ENCODE measurements at regions not wholly inside any gene's neighbourhood (a gene's known extent, or its start where the extent isn't known, plus 50 kb on each side); places are given as distances from the start of the nearest gene placed in this dataset.

DNA sequence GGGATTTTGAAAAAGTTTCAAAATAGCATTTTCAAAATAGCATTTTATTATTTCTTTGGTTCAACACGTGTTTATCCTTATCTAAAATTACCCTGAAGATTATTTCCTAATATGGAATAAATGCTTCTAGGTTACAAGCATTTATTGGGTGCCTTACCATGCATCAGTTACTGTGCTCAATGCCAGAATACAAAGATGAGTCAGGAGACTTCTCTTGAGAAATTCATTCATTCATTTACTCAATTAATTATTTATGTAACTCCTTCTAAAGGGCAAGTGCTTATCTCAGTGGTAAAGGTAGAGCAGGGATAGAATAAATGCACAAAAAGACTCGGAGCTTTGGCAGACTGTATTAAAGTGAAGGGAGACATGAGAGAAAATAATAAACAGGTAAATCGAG, 150.1 kb upstream of the PDE7B start:
- TF ChIP-seq, protein P1, sequence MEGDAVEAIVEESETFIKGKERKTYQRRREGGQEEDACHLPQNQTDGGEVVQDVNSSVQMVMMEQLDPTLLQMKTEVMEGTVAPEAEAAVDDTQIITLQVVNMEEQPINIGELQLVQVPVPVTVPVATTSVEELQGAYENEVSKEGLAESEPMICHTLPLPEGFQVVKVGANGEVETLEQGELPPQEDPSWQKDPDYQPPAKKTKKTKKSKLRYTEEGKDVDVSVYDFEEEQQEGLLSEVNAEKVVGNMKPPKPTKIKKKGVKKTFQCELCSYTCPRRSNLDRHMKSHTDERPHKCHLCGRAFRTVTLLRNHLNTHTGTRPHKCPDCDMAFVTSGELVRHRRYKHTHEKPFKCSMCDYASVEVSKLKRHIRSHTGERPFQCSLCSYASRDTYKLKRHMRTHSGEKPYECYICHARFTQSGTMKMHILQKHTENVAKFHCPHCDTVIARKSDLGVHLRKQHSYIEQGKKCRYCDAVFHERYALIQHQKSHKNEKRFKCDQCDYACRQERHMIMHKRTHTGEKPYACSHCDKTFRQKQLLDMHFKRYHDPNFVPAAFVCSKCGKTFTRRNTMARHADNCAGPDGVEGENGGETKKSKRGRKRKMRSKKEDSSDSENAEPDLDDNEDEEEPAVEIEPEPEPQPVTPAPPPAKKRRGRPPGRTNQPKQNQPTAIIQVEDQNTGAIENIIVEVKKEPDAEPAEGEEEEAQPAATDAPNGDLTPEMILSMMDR (IDR thresholded peaks at IDR 0.05; ENCODE audit: borderline replicate concordance, extremely low read depth, low read length, poor library complexity, severe bottlenecking), result no peak
- TF ChIP-seq EZH2 (IDR thresholded peaks at IDR 0.05; ENCODE audit: borderline replicate concordance, low read depth, low read length, severe bottlenecking), result no peak
